ENCODE measurements at regions not wholly inside any gene's neighbourhood (a gene's known extent, or its start where the extent isn't known, plus 50 kb on each side); places are given as distances from the start of the nearest gene placed in this dataset.

DNA sequence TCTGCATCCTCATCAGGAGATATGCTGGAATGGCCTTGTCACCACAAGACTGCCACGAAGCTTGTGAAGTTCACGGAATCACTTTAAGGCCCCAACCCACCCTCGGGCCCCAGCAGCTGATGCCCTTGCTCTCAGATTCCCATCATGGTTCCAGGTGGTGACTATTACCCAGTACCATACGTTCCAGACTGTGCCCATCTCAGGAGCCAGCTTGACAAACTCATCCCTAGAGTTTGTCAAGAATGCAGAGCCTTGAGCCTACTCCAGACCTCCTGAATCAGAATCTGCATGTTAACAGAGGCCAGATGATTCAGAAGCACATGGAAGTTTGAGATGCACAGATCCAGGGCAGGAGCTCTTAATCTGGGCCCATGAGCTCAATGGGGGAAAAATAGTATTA, 53.9 kb upstream of the RBM15 start:
- H2BK5ac ChIP-seq (ENCODE audit: low read depth, low read length) = no peak overlapping the region
- no peak overlapping the region for H2BK15ac ChIP-seq (ENCODE audit: low read length)
- no peak overlapping the region for H3K4ac ChIP-seq (replicated peaks; ENCODE audit: insufficient read length, low read depth, low read length)
- H3K79me2 ChIP-seq (ENCODE audit: control insufficient read depth in 1 of 2, insufficient read depth in 2 of 2, low read length in 2 of 2) = no peaks in the 10 kb centered on the region
- H3K18ac ChIP-seq (ENCODE audit: extremely low read depth, low read length) = no peak overlapping the region
- no peak overlapping the region for H3K4me2 ChIP-seq (ENCODE audit: insufficient read depth in 1 of 2, low read depth in 2 of 2, low read length in 2 of 2)
- H3K27ac ChIP-seq (ENCODE audit: low read depth, low read length) = no peak overlapping the region
- H3K9ac ChIP-seq (replicated peaks in 1 of 4; ENCODE audit: extremely low read depth in 1 of 4, low read depth in 3 of 4, low read length in 3 of 4) = no peak overlapping the region
- H3K9me3 ChIP-seq (ENCODE audit: insufficient read depth in 2 of 2, low read depth in 1 of 2, low read length in 1 of 2) = no peaks in the 10 kb centered on the region
- 95% methylated on average over 4 of the region's 4 CpGs; no CpG with 5 or more reads in 1 of the 2 experiments for WGBS, 2 experiments (ENCODE audit: extremely low coverage in 1 of 2, insufficient coverage in 1 of 2, insufficient read length in 1 of 2, insufficient replicate concordance in 2 of 2, low coverage in 1 of 2, low lambda C conversion rate in 2 of 2, missing lambda C conversion rate in 1 of 2)
- H2BK20ac ChIP-seq (ENCODE audit: low read length) = no peak overlapping the region
- H3K23ac ChIP-seq (ENCODE audit: insufficient read length) = no peak overlapping the region
- H3K14ac ChIP-seq (ENCODE audit: insufficient read length) = no peak overlapping the region
- CTCF ChIA-PET (ENCODE audit: partially characterized antibody) = interaction anchor here (0.9 to 1.8 kb wide), 6 partner anchors 16 to 170 kb away, joined by 3 to 6 read pairs (median 4); no protein-coding TSS in a partner anchor
- no peaks in the 10 kb centered on the region for H4K20me1 ChIP-seq (replicated peaks in 1 of 2; ENCODE audit: control insufficient read depth in 1 of 2, insufficient read depth in 2 of 2, low read length in 2 of 2)
- H3K79me1 ChIP-seq (ENCODE audit: low read depth, low read length) = no peaks in the 10 kb centered on the region
- POLR2A ChIA-PET (ENCODE audit: partially characterized antibody) = no interaction called here
- H3K4me3 ChIP-seq (ENCODE audit: extremely low read depth in 1 of 4, insufficient read depth in 2 of 4, low read depth in 3 of 4, low read length in 4 of 4) = no peak overlapping the region
- no peaks in the 10 kb centered on the region for H3K4me1 ChIP-seq (replicated peaks in 1 of 4; ENCODE audit: control insufficient read depth in 3 of 4, insufficient read depth in 4 of 4, low read length in 3 of 4)
- H3K27me3 ChIP-seq (replicated peaks in 1 of 4; ENCODE audit: control insufficient read depth in 3 of 4, extremely low read depth in 1 of 4, insufficient read depth in 3 of 4, low read length in 3 of 4) = no peaks in the 10 kb centered on the region
- H3K36me3 ChIP-seq (ENCODE audit: control insufficient read depth in 2 of 4, insufficient read depth in 4 of 4, low read length in 3 of 4) = no peaks in the 10 kb centered on the region; a peak in 1 of 8 replicates
- no peaks in the 10 kb centered on the region for H3K23me2 ChIP-seq (ENCODE audit: low read depth, low read length)
- no peak overlapping the region for H3K56ac ChIP-seq (replicated peaks; ENCODE audit: insufficient read length, low read depth, low read length)
- no peak overlapping the region for H2BK12ac ChIP-seq (ENCODE audit: low read depth, low read length)
- H4K8ac ChIP-seq (ENCODE audit: extremely low read depth, insufficient read depth, low read length) = no peak overlapping the region
- H2AFZ ChIP-seq (ENCODE audit: low read length) = no peak overlapping the region
- FAIRE-seq (no peak), DNase-seq (ENCODE audit: low read depth in 1 of 2, low spot score in 2 of 2) (no peak)
- H2BK120ac ChIP-seq (replicated peaks; ENCODE audit: low read depth, low read length) = no peak overlapping the region
- no peak overlapping the region for H4K5ac ChIP-seq (ENCODE audit: insufficient read length, low read depth, low read length)
- no peak overlapping the region for H2AK5ac ChIP-seq (ENCODE audit: low read depth, low read length)
- no peak overlapping the region for H4K91ac ChIP-seq (replicated peaks; ENCODE audit: insufficient read length, low read length)
- TF ChIP-seq, protein P1, sequence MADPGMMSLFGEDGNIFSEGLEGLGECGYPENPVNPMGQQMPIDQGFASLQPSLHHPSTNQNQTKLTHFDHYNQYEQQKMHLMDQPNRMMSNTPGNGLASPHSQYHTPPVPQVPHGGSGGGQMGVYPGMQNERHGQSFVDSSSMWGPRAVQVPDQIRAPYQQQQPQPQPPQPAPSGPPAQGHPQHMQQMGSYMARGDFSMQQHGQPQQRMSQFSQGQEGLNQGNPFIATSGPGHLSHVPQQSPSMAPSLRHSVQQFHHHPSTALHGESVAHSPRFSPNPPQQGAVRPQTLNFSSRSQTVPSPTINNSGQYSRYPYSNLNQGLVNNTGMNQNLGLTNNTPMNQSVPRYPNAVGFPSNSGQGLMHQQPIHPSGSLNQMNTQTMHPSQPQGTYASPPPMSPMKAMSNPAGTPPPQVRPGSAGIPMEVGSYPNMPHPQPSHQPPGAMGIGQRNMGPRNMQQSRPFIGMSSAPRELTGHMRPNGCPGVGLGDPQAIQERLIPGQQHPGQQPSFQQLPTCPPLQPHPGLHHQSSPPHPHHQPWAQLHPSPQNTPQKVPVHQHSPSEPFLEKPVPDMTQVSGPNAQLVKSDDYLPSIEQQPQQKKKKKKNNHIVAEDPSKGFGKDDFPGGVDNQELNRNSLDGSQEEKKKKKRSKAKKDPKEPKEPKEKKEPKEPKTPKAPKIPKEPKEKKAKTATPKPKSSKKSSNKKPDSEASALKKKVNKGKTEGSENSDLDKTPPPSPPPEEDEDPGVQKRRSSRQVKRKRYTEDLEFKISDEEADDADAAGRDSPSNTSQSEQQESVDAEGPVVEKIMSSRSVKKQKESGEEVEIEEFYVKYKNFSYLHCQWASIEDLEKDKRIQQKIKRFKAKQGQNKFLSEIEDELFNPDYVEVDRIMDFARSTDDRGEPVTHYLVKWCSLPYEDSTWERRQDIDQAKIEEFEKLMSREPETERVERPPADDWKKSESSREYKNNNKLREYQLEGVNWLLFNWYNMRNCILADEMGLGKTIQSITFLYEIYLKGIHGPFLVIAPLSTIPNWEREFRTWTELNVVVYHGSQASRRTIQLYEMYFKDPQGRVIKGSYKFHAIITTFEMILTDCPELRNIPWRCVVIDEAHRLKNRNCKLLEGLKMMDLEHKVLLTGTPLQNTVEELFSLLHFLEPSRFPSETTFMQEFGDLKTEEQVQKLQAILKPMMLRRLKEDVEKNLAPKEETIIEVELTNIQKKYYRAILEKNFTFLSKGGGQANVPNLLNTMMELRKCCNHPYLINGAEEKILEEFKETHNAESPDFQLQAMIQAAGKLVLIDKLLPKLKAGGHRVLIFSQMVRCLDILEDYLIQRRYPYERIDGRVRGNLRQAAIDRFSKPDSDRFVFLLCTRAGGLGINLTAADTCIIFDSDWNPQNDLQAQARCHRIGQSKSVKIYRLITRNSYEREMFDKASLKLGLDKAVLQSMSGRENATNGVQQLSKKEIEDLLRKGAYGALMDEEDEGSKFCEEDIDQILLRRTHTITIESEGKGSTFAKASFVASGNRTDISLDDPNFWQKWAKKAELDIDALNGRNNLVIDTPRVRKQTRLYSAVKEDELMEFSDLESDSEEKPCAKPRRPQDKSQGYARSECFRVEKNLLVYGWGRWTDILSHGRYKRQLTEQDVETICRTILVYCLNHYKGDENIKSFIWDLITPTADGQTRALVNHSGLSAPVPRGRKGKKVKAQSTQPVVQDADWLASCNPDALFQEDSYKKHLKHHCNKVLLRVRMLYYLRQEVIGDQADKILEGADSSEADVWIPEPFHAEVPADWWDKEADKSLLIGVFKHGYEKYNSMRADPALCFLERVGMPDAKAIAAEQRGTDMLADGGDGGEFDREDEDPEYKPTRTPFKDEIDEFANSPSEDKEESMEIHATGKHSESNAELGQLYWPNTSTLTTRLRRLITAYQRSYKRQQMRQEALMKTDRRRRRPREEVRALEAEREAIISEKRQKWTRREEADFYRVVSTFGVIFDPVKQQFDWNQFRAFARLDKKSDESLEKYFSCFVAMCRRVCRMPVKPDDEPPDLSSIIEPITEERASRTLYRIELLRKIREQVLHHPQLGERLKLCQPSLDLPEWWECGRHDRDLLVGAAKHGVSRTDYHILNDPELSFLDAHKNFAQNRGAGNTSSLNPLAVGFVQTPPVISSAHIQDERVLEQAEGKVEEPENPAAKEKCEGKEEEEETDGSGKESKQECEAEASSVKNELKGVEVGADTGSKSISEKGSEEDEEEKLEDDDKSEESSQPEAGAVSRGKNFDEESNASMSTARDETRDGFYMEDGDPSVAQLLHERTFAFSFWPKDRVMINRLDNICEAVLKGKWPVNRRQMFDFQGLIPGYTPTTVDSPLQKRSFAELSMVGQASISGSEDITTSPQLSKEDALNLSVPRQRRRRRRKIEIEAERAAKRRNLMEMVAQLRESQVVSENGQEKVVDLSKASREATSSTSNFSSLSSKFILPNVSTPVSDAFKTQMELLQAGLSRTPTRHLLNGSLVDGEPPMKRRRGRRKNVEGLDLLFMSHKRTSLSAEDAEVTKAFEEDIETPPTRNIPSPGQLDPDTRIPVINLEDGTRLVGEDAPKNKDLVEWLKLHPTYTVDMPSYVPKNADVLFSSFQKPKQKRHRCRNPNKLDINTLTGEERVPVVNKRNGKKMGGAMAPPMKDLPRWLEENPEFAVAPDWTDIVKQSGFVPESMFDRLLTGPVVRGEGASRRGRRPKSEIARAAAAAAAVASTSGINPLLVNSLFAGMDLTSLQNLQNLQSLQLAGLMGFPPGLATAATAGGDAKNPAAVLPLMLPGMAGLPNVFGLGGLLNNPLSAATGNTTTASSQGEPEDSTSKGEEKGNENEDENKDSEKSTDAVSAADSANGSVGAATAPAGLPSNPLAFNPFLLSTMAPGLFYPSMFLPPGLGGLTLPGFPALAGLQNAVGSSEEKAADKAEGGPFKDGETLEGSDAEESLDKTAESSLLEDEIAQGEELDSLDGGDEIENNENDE (IDR thresholded peaks at IDR 0.05; ENCODE audit: insufficient replicate concordance, low read length) = no peak

Data from H1 (cell line).